GM12878 (cell line): ENCODE measurements at regions not wholly inside any gene's neighbourhood (a gene's known extent, or its start where the extent isn't known, plus 50 kb on each side); places are given as distances from the start of the nearest gene placed in this dataset.
A peak's percentile ranks its signal among the peaks of the same experiment; 100 is the strongest.

Experiments used
- CREM ChIP-seq: IDR thresholded peaks from 2 replicates; pipeline ENCODE4 v1.6.1; 2014; ENCODE audit warnings: antibody characterized with exemption, low read depth
- CTCF ChIP-seq, 3 experiments: IDR thresholded peaks in 2 of 3; conservative IDR thresholded peaks in 1 of 3; 2 replicates each; pipeline ENCODE4 v1.5.1; 2011; ENCODE audit warnings: low read depth in 3 of 3, low read length in 3 of 3, mild to moderate bottlenecking in 3 of 3, control low read depth in 2 of 3, moderate library complexity in 2 of 3, inconsistent platforms in 1 of 3, mixed read lengths in 1 of 3; ENCODE audit not compliant: control insufficient read depth in 2 of 3, insufficient read depth in 1 of 3; ENCODE audit errors: extremely low read depth in 1 of 3
- EZH2 ChIP-seq: IDR thresholded peaks from 2 replicates; pipeline ENCODE4 v1.6.1; 2012; ENCODE audit warnings: low read depth, mild to moderate bottlenecking, control low read depth, inconsistent platforms, low read length, borderline replicate concordance; ENCODE audit not compliant: control insufficient read depth
- FOXK2 ChIP-seq: fragments of 450-650 bp; IDR thresholded peaks from 2 replicates; pipeline ENCODE4 v1.6.1; 2017; ENCODE audit warnings: mild to moderate bottlenecking, moderate library complexity
- FOXM1 ChIP-seq: IDR thresholded peaks from 2 replicates; pipeline ENCODE4 v1.6.1; 2012; ENCODE audit warnings: low read depth, mild to moderate bottlenecking, inconsistent platforms, low read length, moderate library complexity
- HSF1 ChIP-seq: fragments of 150-350 bp; IDR thresholded peaks from 2 replicates; pipeline ENCODE4 v1.6.1; 2014; ENCODE audit warnings: mild to moderate bottlenecking, low read depth, low read length
- MTA2 ChIP-seq: fragments of 450-650 bp; IDR thresholded peaks from 2 replicates; pipeline ENCODE4 v1.6.1; 2016; ENCODE audit warnings: low read depth, mild to moderate bottlenecking, moderate library complexity
- NFIC ChIP-seq: IDR thresholded peaks from 2 replicates; pipeline ENCODE4 v1.6.1; 2012; ENCODE audit warnings: low read depth, mild to moderate bottlenecking, inconsistent platforms, low read length, moderate library complexity
- NFYB ChIP-seq: IDR thresholded peaks from 2 replicates; pipeline ENCODE4 v1.6.1; 2011; ENCODE audit warnings: low read depth, mild to moderate bottlenecking, low read length, improper control_type of control experiment, moderate library complexity; ENCODE audit not compliant: insufficient read depth
- RCOR1 ChIP-seq: conservative IDR thresholded peaks from 2 replicates; pipeline ENCODE4 v1.6.1; 2012; ENCODE audit warnings: low read depth, low read length, improper control_type of control experiment
- RELA ChIP-seq: fragments of 450-650 bp; IDR thresholded peaks from 2 replicates; pipeline ENCODE4 v1.8.0; 2014; ENCODE audit warnings: borderline replicate concordance; ENCODE audit not compliant: partially characterized antibody
- RFX5 ChIP-seq: IDR thresholded peaks from 2 replicates; pipeline ENCODE4 v1.6.1; 2011; ENCODE audit warnings: low read depth, low read length, improper control_type of control experiment
- SPI1 ChIP-seq: IDR thresholded peaks from 2 replicates; pipeline ENCODE4 v1.6.1; 2011; ENCODE audit warnings: low read depth, mild to moderate bottlenecking, low read length, moderate library complexity, borderline replicate concordance; ENCODE audit not compliant: insufficient read depth
- ZBTB33 ChIP-seq: fragments of 450-650 bp; IDR thresholded peaks from 2 replicates; pipeline ENCODE4 v1.6.1; 2017; ENCODE audit warnings: mild to moderate bottlenecking
- ZNF217 ChIP-seq: fragments of 450-650 bp; IDR thresholded peaks from 2 replicates; pipeline ENCODE4 v1.6.1; 2017; ENCODE audit warnings: antibody characterized with exemption, mild to moderate bottlenecking
- ZNF592 ChIP-seq: fragments of 450-650 bp; IDR thresholded peaks from 2 replicates; pipeline ENCODE4 v1.6.1; 2017; ENCODE audit warnings: mild to moderate bottlenecking, moderate library complexity
- ZNF622 ChIP-seq: fragments of 450-650 bp; IDR thresholded peaks from 2 replicates; pipeline ENCODE4 v1.6.1; 2017; ENCODE audit warnings: mild to moderate bottlenecking, inconsistent platforms

- TF ChIP-seq RCOR1: no peak
- peak; percentile 81 for TF ChIP-seq MTA2
- no peak for TF ChIP-seq ZBTB33
- TF ChIP-seq RFX5: no peak
- no peak for TF ChIP-seq HSF1
- peak; percentile 90 for TF ChIP-seq SPI1
- peak; percentile 33; the same call in 1 of the 2 replicates for TF ChIP-seq NFIC
- TF ChIP-seq ZNF622: no peak
- TF ChIP-seq CTCF (IDR thresholded peaks at IDR 0.05 in 2 of 3, conservative IDR thresholded peaks at IDR 0.05 in 1 of 3; ENCODE audit: control insufficient read depth in 2 of 3, extremely low read depth in 1 of 3, insufficient read depth in 1 of 3, low read depth in 3 of 3, low read length in 3 of 3): no peak
- TF ChIP-seq FOXM1: no peak
- no peak for TF ChIP-seq NFYB
- TF ChIP-seq ZNF592: no peak
- peak; percentile 77; the same call in 1 of the 2 replicates for TF ChIP-seq ZNF217
- TF ChIP-seq RELA: no peak
- TF ChIP-seq FOXK2: no peak
- TF ChIP-seq CREM: no peak
- no peak for TF ChIP-seq EZH2
Measured at GRCh38 chr6:140711019-140711613, 1336.7 kb upstream of the CITED2 start (continued).
